GM10266 (cell line): ENCODE measurements at regions not wholly inside any gene's neighbourhood (a gene's known extent, or its start where the extent isn't known, plus 50 kb on each side); places are given as distances from the start of the nearest gene placed in this dataset.

Experiments
- DNase-seq: peaks from one replicate; pipeline ENCODE4 v3.0.0; 2012; ENCODE audit errors: extremely low spot score
- CTCF ChIP-seq: IDR thresholded peaks from 2 replicates; pipeline ENCODE4 v1.5.1; 2012; ENCODE audit warnings: mild to moderate bottlenecking, low read depth; ENCODE audit not compliant: control insufficient read depth, insufficient read depth; ENCODE audit errors: missing control alignments

GRCh38 chr11:11089805-11090204 lies 232.0 kb upstream of the ZBED5 start:
- no peak for DNase-seq
- no peak for TF ChIP-seq CTCF

GRCh38 chr11:11086979-11087378 lies 229.1 kb upstream of the ZBED5 start:
- no peak for DNase-seq
- no peak for TF ChIP-seq CTCF

GRCh38 chr11:11085580-11085979 lies 227.7 kb upstream of the ZBED5 start:
- no peak for TF ChIP-seq CTCF
- no peak for DNase-seq

GRCh38 chr11:11084337-11084736 lies 226.5 kb upstream of the ZBED5 start:
- no peak for TF ChIP-seq CTCF
- no peak for DNase-seq

GRCh38 chr11:11083441-11083840 lies 225.6 kb upstream of the ZBED5 start:
- DNase-seq, result no peak
- no peak for TF ChIP-seq CTCF

GRCh38 chr11:11082646-11083045 lies 224.8 kb upstream of the ZBED5 start:
- no peak for TF ChIP-seq CTCF

GRCh38 chr11:11081776-11082175 lies 223.9 kb upstream of the ZBED5 start:
- TF ChIP-seq CTCF, result no peak

More at GRCh38 chr11:11082646-11083045, 224.8 kb upstream of the ZBED5 start:
- DNase-seq, result no peak

More at GRCh38 chr11:11081776-11082175, 223.9 kb upstream of the ZBED5 start:
- DNase-seq, result no peak
